GM23338 (cell line): ENCODE measurements at regions not wholly inside any gene's neighbourhood (a gene's known extent, or its start where the extent isn't known, plus 50 kb on each side); places are given as distances from the start of the nearest gene placed in this dataset.

ENCODE experiments used
- CREB1 ChIP-seq: fragments of 250-450 bp; sonication (Bioruptor Pico); IDR thresholded peaks from 2 replicates; pipeline ENCODE4 v1.5.0; 2020; ENCODE audit warnings: low read depth, mild to moderate bottlenecking, moderate library complexity
- ETS1 ChIP-seq: IDR thresholded peaks from 2 replicates; pipeline ENCODE4 v1.6.1; 2016; ENCODE audit warnings: antibody characterized with exemption
- EZH2 ChIP-seq: fragments of 200-600 bp; sonication (generic); IDR thresholded peaks from one replicate; pipeline ENCODE4 v1.8.0; 2017; ENCODE audit warnings: antibody characterized with exemption, mild to moderate bottlenecking, low read depth; ENCODE audit not compliant: unreplicated experiment
- EZH2phosphoT487 ChIP-seq: fragments of 200-600 bp; sonication (generic); IDR thresholded peaks from one replicate; pipeline ENCODE4 v1.8.1; 2018; ENCODE audit warnings: antibody characterized with exemption; ENCODE audit not compliant: unreplicated experiment
- POLR2AphosphoS5 ChIP-seq: IDR thresholded peaks from 2 replicates; pipeline ENCODE4 v1.6.1; 2016; ENCODE audit warnings: antibody characterized with exemption, low read depth
- ZNF114 ChIP-seq: fragments of 250-450 bp; sonication (Bioruptor Pico); IDR thresholded peaks from 2 replicates; pipeline ENCODE4 v1.5.0; 2020; ENCODE audit warnings: mild to moderate bottlenecking, moderate library complexity
- TF ChIP-seq, protein P1 (sequence below), 2 experiments: fragments of 200-600 bp in 1 of 2; sonication (generic) in 1 of 2; conservative IDR thresholded peaks; 2 replicates each; pipeline versions ENCODE4 v1.5.1 to v1.6.1; 2016 to 2017; ENCODE audit warnings: antibody characterized with exemption in 2 of 2, low read depth in 2 of 2, mild to moderate bottlenecking in 2 of 2, moderate library complexity in 1 of 2
- TF ChIP-seq, protein P2 (sequence below): IDR thresholded peaks from one replicate; pipeline ENCODE4 v1.6.1; 2018; ENCODE audit warnings: antibody characterized with exemption; ENCODE audit not compliant: unreplicated experiment

DNA sequence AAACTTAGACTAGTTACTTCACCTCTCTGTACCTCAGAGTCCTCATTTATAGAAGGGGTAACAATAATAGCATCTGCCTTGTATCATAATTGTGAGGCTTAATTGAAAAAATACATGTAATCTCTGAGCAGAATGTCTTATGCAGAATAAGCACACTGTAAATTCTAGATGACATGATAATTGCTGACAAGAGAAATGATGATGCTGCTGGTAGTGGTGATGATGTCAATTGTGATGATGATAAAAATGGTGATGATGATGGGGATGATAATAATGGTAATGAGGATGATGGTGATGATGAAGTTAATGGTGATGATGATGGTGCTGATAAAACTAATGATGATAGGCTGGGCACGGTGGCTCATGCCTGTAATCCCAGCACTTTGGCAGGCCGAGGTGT is 346.1 kb upstream of the CDH4 start:
- TF ChIP-seq ZNF114 (CRISPR knock-in tag) (no peak), CREB1 (no peak), ETS1 (no peak), EZH2phosphoT487 (no peak), EZH2 (no peak), POLR2AphosphoS5 (no peak)
- TF ChIP-seq, protein P1, sequence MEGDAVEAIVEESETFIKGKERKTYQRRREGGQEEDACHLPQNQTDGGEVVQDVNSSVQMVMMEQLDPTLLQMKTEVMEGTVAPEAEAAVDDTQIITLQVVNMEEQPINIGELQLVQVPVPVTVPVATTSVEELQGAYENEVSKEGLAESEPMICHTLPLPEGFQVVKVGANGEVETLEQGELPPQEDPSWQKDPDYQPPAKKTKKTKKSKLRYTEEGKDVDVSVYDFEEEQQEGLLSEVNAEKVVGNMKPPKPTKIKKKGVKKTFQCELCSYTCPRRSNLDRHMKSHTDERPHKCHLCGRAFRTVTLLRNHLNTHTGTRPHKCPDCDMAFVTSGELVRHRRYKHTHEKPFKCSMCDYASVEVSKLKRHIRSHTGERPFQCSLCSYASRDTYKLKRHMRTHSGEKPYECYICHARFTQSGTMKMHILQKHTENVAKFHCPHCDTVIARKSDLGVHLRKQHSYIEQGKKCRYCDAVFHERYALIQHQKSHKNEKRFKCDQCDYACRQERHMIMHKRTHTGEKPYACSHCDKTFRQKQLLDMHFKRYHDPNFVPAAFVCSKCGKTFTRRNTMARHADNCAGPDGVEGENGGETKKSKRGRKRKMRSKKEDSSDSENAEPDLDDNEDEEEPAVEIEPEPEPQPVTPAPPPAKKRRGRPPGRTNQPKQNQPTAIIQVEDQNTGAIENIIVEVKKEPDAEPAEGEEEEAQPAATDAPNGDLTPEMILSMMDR (conservative IDR thresholded peaks at IDR 0.05; ENCODE audit: low read depth in 2 of 2): no peak
- TF ChIP-seq, protein P2, sequence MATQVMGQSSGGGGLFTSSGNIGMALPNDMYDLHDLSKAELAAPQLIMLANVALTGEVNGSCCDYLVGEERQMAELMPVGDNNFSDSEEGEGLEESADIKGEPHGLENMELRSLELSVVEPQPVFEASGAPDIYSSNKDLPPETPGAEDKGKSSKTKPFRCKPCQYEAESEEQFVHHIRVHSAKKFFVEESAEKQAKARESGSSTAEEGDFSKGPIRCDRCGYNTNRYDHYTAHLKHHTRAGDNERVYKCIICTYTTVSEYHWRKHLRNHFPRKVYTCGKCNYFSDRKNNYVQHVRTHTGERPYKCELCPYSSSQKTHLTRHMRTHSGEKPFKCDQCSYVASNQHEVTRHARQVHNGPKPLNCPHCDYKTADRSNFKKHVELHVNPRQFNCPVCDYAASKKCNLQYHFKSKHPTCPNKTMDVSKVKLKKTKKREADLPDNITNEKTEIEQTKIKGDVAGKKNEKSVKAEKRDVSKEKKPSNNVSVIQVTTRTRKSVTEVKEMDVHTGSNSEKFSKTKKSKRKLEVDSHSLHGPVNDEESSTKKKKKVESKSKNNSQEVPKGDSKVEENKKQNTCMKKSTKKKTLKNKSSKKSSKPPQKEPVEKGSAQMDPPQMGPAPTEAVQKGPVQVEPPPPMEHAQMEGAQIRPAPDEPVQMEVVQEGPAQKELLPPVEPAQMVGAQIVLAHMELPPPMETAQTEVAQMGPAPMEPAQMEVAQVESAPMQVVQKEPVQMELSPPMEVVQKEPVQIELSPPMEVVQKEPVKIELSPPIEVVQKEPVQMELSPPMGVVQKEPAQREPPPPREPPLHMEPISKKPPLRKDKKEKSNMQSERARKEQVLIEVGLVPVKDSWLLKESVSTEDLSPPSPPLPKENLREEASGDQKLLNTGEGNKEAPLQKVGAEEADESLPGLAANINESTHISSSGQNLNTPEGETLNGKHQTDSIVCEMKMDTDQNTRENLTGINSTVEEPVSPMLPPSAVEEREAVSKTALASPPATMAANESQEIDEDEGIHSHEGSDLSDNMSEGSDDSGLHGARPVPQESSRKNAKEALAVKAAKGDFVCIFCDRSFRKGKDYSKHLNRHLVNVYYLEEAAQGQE: no peak
